Muscle of arm (tissue), 1 donor: ENCODE measurements at regions not wholly inside any gene's neighbourhood (a gene's known extent, or its start where the extent isn't known, plus 50 kb on each side); places are given as distances from the start of the nearest gene placed in this dataset.

ENCODE experiments used
- DNase-seq: peaks from one replicate; pipeline ENCODE4 v3.0.0-alpha.2; 2013

DNA sequence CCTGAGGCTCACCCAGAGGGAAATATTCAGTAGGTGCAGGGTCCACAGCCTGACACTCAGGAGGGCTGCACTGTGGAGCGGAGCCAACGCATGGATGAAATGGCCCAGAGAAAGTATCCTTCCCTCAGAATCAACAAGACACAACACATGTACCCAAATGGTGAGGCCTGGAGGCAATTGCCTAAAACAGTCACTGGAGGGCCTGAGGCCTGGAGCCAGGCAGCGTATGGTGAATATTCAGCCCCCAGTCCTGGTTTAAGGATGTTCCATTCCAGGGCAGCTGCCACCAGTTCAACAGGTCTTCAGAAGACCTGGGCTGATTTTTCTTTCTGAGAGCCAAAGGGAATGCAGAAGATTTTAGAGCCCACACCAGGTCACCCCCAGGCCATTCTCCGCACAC is 264.8 kb downstream of the INSC start:
- no peak for DNase-seq

DNA sequence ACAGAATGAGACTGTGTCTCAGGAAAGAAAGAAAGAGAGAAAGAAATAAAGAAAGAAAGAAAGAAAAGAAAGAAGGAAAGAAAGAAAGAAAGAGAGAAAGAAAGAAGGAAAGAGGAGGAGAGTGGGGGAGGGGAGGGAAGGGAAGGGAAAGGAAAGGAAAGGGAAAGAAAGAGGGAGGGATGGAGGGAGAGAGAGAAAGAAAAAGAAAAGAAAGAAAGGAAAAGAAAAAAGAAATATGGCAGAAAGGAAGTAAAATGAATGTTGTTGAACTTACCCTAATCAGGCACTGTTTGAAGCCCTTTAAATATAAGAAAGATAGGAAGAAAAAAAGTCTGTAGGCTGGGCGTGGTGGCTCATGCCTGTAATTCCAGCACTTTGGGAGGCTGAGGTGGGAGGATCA is 276.1 kb downstream of the INSC start:
- no peak for DNase-seq

DNA sequence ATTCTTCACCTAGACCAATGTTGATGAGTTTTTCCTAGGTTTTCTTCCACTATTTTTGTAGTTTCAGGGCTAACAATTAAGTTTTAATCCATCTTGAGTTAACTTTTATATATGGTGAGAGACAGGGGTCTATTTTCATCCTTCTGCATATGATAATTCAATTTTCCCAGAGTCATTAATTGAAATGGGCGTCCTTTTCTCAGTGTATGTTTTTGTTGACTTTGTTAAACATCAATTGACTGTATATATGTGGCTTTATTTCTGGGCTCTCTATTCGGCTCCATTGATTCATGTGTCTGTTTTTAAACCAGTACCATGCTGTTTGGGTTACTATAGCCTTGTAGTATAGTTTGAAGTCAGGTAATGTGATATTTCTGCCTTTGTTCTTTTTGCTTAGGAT is 282.1 kb downstream of the INSC start:
- DNase-seq: no peak

DNA sequence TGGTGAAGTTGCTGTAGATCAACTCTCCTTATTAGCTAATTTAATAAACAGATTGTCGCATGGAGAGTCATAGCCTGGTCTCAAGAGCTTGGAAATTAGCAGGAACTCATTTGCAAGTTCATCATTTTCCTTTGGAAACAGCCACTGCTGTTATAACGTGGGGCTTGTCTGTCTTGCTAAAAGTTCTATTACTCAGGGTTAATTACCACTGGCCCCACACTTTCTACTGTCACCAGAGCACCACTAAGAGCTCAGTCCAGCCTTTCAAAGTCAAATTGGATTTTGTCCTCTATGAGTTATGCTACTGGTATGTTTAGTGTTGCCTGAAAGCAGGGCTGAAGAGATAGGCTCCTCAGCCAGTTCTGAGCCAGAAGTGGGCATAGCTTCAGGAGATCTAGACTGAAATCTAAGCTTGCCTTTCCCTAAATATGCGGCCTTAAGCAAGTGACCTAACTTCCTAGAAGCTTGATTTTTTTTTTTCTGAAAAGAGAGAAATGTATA is 292.2 kb downstream of the INSC start:
- no peak for DNase-seq

DNA sequence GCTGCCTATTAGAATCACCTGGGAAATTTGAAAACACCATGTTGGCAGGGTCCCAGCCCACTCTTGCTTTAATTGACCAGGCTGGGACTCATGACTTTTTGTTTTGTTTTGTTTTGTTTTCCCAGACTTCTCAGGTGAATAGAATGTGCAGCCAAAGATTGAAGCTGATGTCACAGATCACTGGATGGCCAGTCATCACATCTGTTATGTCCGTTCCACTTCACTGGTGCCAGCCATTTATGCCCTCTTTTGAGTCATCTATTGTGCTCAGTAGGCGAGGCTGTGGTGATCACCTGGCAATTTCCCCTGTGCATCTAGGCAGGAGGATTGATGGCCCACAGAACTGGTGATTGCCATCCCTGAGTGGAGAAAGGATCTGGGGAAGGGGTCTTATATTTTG is 297.3 kb downstream of the INSC start:
- no peak for DNase-seq

DNA sequence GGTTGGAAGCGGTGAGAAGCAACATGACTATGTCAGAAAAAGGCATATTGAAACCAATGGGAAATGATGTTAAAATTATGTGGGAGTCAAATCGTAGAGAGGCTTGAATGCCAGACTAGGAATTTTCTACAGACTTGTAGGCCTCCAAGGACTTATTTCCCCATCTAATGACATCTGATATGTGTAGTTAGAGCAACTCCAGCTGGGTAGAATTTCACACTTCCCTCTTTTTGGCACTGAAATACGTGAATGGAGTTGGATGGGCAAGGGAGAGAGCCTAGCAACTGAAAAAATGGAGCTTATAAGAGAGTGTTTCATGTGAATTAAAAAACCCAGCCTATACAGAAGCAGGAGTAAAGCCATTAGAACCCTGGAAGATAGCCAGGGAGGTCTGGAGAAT is 304.2 kb downstream of the INSC start:
- DNase-seq: peak; percentile 4

DNA sequence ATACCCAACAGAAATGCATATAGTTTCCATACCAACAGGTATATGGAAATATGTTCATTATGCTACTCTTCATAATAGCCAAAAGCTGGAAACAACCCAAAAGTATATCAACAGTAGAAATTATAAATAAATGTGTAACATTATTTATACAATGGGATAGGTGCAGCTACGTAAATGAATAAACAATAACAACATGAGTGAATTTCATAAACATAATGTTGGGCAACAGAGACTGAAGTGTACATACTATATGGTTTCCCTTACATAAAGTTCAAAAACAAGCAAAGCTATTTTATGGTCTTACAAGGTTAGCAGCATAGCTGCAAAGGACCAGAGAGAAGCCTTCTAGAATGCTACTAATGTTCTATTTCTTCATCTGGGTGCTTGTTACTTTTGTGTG is 305.0 kb downstream of the INSC start:
- DNase-seq: no peak

DNA sequence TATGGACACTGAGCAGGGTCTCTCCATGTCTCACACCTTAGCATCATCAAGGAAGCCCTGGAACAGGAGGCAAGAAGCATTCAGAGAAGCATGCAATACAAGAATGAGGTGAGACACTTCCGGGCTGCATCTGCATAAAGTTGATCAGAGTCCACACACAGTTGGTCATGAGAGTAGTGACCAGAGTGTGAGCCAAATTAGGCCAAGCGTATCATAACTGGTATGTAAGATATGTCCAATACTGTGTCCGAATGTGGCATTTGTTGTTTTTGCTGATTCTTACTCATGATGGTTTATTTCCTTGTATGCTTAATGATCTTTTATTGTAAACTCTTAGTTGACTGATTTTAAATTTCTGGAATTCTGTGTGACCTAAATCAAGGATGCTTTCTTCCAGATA is 315.7 kb downstream of the INSC start:
- no peak for DNase-seq

DNA sequence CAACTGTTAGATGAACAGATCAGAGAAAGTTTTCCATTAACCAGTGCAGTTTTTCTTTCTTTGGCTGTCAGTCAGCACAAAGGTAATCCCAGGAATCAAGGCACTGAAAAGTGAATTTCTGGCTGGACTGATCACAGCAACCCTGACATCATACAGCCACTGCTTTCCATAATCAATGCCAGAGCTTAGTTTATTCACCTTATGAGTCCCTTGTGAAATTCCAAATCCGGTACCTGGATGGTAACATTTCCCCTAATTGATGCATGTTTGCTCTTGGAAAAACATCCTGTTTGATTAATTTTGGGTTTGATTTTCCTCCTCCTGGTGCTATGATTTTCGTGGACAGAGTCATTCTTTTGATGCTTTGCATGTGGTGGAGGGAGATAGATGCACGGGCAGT is 319.8 kb downstream of the INSC start:
- peak; percentile 18 for DNase-seq

DNA sequence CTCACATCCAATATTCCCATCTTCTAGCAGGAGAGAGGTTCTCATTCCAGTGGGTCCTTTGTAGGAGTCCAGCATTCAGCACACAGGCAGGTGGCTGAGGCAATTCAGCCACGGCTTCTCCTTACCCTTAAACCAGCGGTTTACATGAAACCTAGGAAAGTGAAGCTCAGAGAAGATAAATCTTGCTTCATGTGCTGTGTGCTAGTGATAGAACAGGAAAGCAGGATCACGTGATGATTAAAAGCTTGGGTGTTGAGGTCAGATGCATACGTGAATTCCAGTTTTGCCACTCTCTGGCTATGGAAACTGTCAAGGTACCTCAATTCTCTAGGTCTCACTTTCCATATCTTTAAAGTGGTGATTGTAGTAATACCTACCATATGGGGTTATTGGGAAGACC is 331.6 kb downstream of the INSC start:
- no peak for DNase-seq

DNA sequence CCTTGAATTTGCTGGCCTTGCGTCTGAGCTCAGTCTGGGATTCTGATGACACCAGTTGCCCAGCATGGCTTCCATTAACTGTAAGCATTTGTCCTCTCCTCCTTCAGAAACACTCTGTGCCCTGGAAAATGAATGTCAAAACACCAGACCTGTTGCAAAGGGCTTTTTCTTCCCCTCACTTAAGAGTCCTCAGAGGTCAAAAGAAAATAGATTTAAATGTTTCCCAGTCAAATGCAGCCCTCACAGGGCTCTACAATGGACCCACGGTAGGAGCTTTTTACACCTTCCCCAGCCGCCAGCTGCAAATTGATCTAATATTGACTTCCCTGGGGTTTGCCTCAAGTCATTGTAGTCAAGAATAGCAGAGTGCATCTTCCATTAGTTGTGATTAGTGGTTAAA is 332.2 kb downstream of the INSC start:
- no peak for DNase-seq

DNA sequence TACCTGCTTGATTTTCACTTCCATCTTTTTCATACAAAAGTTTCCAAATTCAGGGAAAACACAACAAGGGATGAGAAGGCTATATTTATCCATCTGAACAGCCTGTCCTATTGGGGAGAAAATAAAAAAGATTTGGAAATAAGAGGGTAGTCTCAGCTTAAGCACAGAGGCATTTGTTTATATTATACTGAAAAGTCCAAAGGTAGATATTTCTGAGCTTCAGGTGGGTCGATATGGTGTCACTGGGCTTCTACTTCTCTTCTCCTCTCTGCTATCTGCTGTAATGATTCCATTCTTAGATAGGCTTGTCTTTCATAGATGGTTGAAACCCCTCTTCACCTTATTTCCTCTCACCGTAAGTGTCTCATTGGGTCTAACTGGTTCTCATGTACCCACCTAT is 337.0 kb downstream of the INSC start:
- DNase-seq: no peak

DNA sequence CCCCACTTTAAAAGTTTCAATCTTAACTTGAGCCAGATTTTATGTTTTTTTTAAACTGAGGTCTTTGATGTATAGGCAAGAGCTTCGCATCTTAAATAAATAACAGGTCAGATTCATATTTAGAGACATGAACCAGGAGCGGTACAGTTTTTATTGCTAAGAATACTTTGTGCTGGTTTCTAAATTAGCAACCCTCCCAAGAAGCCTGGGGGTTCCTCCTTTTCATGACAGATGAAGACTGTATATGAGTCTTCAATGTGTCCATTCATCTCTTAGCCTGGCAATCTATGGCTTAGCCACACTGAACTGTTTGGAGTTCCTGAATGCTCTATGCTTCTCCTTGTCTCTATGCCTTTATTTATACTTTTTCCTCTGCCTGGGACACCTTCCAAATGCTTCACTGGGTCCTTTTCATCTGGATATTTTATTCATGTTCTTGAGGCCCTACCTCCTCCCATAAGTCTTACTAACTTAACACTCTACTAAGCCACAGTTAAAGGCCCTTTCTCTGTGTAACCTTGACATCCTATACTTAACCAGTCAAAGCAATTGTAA is 338.6 kb downstream of the INSC start:
- no peak for DNase-seq

DNA sequence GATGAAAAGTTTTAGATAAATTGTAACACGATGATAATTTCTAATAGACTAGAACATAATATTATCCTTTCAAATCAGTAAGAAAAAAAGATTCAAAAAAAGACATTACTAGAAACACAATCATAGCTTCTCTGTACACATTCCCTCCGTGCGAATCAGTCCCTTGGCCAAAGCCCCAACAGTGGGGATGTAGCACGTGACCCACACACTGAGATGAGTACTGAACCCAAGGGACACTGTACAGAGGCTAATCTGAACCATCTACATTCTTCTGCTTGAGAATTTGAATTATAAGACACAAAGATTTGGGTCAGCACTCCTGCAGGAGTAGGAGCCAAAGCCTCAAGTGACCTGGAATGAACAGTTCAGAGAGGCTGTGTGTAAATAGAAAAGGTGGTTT is 353.7 kb downstream of the INSC start:
- DNase-seq: no peak

DNA sequence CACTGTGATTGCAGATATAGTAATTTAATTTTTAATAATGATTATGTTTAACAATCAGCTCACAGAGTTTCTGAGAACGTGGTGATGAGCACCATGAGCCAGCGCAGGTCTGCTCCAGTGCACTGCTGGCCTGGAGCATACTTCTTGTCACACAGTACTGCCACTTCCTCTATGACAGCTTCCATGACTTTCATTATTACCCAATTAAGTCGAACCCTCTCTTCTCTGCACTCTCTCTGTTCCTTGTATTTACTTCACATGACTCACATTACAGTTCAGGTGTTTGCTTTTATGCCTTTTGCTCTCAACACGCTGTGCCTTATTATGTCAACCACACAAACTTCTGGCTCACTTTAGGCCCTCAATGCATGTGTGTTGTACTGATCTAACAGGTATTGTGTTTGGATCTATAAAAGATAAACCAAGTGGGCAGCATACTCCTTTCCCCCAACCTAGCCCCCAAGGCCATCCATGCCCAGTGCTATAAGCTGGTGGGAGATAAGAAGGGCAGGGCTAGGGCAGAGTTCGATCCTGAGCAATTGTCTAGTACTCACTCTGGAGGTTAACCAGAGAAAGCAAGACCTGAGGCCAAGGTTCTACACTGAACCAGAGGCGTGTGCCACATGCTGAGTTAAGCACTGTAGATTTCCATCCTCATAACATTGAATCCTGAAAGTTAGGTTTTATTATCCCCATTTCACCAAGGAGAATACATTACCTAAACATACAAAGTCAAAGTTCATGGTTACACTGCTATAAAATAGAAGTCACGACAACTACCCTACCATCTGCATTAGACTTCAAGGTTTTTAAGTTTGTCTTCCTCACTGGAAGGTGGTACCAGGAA is 356.5 kb downstream of the INSC start:
- DNase-seq: no peak

DNA sequence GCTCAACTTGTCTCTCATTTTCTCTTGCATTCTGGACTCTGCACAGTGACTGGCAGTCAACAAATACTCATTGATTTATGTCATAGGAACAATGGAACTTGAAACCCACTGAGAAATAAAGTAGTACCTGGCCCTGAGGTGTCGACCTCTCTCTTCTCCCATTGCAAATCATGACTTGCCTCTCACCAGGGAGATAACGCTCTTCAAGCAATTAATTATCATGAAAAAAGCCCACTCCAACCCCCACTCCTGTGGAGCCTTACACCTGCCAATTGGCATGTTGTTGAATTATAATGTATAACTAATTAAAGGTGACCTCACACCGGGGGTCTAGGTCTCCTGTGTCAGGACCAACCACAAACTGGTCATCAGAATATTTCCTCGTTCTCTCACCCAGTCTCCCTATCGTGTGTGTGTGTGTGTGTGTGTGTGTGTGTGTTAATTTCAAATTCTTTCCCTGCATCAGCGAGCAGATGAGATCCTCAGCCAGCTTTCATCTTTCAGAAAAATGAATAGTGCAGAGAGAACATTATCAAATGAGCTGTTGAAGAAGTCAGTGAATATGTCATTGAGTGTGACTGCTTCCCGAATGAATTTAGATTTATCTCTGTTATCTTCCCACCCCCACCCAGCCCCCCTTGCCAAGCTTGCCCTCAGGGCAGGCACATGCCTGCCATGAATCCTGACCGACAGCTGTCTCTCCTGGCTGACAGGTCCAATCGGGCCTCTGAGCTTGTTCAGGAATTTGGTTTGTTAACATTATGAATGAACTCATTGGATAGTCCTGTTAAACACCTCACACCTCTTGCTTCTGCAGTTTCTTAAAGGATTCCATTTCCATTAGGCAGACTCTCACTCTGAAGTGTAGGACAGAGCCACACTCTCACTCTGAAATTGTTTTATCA is 357.4 kb downstream of the INSC start:
- no peak for DNase-seq

DNA sequence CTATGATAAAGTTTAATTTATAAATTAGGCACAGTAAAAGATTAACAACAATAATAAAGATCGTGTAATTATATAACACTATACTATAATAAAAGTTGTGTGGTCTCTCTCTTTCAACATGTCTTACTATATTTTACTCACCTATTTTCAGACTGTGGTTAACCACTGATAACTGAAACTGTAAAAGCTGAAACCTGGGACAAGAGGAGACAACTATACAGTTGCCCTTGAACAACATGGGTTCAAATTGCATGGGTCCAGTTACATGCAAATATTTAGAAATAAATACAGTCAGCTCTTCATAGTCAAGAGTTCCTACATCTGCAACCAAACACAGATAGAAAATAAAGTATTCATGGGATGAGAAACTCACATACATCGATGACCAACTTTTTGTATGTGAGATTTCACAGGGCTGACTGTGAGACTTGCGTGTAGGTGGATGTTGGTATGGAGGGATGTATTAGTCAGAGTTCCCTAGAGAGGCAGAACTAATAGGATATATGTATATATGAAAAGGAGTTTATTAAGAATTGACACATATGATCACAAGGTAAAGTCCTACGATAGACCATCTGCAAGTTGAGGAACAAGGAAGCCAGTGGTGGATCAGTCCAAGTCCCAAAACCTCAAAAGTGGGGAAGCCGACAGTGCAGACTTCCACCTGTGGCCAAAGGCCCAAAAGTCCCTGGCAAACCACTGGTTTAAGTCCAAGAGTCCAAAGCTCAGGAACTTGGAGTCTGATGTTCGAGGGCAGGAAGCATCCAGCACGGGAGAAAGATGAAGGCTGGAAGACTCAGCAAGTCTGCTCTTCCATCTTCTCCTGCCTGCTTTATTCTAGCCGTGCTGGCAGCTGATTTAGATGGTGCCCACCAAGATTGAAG is 359.5 kb downstream of the INSC start:
- no peak for DNase-seq

DNA sequence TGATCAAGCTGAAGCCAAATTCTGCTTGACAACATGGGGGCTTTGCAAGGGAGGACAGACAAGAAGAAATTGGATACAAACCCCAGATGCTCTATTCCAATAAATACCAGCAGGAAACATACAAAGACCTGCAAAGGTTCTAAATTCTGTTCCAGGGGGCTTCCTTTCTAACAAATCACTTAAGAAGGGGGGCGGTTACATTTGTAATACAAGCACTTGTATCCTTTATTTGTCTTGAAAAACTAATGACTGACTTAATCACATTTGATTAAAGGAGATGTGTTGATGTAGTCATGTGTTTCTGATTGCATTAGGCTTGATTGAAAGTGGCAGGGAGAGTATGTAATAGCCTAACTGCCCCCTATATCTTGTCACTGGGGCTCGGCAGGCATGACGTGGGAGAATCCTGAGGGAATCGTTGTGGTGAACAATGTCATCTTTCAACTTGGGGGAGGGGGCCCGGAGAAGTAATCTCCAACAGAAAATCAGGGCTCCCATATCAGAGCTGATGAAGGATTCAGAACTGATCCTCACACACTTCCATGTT is 361.7 kb downstream of the INSC start:
- no peak for DNase-seq

DNA sequence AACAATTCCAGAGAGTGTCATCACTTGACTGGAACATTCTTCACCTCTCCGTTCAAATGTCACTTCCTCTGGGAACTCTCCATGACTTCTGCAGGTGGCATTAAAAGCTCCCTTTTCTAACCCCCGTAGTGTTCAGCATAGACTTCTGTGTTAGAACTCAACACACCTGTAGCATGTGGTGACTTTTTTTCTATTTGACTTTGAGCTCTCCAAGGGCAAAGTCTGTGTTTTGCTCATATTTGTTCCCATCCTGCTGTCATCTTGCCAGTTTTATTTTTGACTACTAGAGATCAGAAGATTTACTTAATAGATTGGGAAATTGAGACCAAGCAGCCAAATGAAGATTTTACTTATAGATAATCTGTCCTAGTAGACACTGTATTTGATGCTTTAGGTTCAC is 367.1 kb downstream of the INSC start:
- no peak for DNase-seq

DNA sequence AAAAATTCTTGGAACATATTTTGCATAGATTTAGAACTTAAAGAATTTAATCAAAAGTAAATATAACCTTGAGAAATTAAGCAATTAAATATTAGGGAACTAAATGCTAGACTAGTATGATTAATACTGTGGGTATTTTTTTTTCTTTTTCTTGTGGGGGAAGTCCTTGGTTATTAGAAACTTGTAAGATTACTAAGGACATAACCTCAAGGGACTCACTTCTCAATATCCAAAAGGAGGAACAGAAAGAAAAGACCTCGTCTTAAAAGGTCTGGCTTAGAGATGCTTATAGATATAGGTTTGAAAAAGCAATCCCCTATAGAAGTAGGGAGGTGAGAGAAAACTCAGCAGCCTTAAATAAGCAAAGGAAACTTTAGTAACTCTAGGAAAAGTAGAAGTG is 368.5 kb downstream of the INSC start:
- DNase-seq: no peak

DNA sequence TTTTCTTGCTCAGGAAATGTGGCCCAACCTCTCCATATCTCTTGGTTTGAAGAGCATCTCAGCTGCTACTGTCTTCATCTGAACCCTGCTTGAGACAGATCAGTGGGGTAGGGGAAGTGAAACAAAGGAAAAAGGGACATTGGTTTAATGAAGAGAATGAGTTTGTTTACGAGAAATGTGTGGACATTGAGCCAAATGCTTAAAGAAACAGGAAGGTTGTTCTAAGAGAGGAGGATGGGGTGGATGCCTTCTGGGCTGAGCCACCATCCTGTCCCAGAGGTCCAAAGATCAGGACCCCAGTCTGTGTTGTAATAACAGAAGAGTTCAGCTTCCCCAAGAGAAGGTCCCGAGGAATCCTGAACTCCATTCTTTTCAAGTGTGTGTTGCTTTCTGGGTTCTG is 369.7 kb downstream of the INSC start:
- DNase-seq: no peak
